ENCODE measurements at regions not wholly inside any gene's neighbourhood (a gene's known extent, or its start where the extent isn't known, plus 50 kb on each side); places are given as distances from the start of the nearest gene placed in this dataset.

DNA sequence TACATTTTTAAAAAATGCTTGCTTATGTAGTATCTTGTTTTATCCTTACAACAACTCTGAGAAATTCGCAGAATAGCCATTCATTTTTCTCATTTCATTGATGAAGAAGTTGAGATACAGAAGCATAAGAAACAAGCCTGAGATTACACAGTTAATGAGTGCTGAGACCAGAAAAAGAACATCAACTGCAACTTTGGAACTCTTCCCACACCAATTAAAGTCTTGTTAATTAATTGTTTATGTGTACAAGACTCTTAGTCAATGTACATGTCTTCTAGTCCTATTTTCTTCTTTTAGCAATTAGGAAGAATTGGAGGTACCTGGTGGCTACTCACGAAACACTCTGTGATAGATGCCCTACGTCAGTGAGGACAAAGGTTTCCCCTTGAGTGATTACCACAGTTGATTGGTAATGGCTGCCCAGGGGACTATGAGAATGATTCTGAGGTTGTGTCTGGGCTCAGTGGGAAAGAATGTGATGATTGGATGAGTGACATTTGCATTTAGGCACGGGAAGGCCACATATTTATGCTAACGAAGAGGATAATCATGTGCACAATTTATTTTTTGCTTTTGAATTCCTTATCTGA lies 187.4 kb upstream of the KCNK2 start:
- TF ChIP-seq, protein P1, sequence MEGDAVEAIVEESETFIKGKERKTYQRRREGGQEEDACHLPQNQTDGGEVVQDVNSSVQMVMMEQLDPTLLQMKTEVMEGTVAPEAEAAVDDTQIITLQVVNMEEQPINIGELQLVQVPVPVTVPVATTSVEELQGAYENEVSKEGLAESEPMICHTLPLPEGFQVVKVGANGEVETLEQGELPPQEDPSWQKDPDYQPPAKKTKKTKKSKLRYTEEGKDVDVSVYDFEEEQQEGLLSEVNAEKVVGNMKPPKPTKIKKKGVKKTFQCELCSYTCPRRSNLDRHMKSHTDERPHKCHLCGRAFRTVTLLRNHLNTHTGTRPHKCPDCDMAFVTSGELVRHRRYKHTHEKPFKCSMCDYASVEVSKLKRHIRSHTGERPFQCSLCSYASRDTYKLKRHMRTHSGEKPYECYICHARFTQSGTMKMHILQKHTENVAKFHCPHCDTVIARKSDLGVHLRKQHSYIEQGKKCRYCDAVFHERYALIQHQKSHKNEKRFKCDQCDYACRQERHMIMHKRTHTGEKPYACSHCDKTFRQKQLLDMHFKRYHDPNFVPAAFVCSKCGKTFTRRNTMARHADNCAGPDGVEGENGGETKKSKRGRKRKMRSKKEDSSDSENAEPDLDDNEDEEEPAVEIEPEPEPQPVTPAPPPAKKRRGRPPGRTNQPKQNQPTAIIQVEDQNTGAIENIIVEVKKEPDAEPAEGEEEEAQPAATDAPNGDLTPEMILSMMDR (IDR thresholded peaks at IDR 0.05), result no peak
- no peak for TF ChIP-seq POLR2A (IDR thresholded peaks at IDR 0.05)
